ENCODE measurements at regions not wholly inside any gene's neighbourhood (a gene's known extent, or its start where the extent isn't known, plus 50 kb on each side); places are given as distances from the start of the nearest gene placed in this dataset.
A peak's percentile ranks its signal among the peaks of the same experiment; 100 is the strongest.

GRCh38 chr2:38200598-38200997 is 124.6 kb upstream of the CYP1B1 start:
- TF ChIP-seq ELF4 (IDR thresholded peaks at IDR 0.05) (no peak), FOXK2 (IDR thresholded peaks at IDR 0.05) (no peak), NFRKB (IDR thresholded peaks at IDR 0.05) (no peak), CTBP1 (IDR thresholded peaks at IDR 0.05; ENCODE audit: borderline replicate concordance) (no peak), BHLHE40 (IDR thresholded peaks at IDR 0.05; ENCODE audit: borderline replicate concordance) (no peak), L3MBTL2 (conservative IDR thresholded peaks at IDR 0.05) (no peak), ARNT (IDR thresholded peaks at IDR 0.05) (peak; percentile 91), SP1 (IDR thresholded peaks at IDR 0.05) (no peak), TARDBP (IDR thresholded peaks at IDR 0.05) (no peak), ZNF384 (IDR thresholded peaks at IDR 0.05) (no peak), FOXM1 (IDR thresholded peaks at IDR 0.05; ENCODE audit: borderline replicate concordance) (no peak), SUZ12 (IDR thresholded peaks at IDR 0.05) (no peak)
- TF ChIP-seq, protein P1, sequence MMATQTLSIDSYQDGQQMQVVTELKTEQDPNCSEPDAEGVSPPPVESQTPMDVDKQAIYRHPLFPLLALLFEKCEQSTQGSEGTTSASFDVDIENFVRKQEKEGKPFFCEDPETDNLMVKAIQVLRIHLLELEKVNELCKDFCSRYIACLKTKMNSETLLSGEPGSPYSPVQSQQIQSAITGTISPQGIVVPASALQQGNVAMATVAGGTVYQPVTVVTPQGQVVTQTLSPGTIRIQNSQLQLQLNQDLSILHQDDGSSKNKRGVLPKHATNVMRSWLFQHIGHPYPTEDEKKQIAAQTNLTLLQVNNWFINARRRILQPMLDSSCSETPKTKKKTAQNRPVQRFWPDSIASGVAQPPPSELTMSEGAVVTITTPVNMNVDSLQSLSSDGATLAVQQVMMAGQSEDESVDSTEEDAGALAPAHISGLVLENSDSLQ (IDR thresholded peaks at IDR 0.05), result peak; percentile 79

Measured in HEK293T (cell line).